Upper lobe of left lung (tissue), 6 donors: ENCODE measurements at regions not wholly inside any gene's neighbourhood (a gene's known extent, or its start where the extent isn't known, plus 50 kb on each side); places are given as distances from the start of the nearest gene placed in this dataset.
"Not testable (repeated sequence)": the region's sequence is repeated elsewhere in the genome, so short reads cannot be mapped to it uniquely, and the experiment has no call there.

Source experiments
- ATAC-seq, 2 donors: fragments of 200-7000 bp; cut with Tn5 transposase; one replicate each; pipeline ENCODE4 v1.9.1; 2022; ENCODE audit warnings: mild to moderate bottlenecking in 2 of 2, moderate library complexity in 2 of 2; ENCODE audit not compliant: low FRiP score in 2 of 2
- DNase-seq, 2 donors: peaks; one replicate each; pipeline ENCODE4 v3.0.0-alpha.2; 2019 to 2020
- H3K27ac ChIP-seq, 4 donors: fragments of 200-600 bp; sonication (generic); one replicate each; pipeline ENCODE4 v1.5.1; 2016 to 2019
- H3K27me3 ChIP-seq, 4 donors: fragments of 200-600 bp; sonication (generic); one replicate each; pipeline ENCODE4 v1.5.1; 2017 to 2019
- H3K36me3 ChIP-seq, 4 donors: fragments of 200-600 bp; sonication (generic); one replicate each; pipeline ENCODE4 v1.5.1; 2016 to 2019
- H3K4me1 ChIP-seq, 4 donors: fragments of 200-600 bp; sonication (generic); one replicate each; pipeline ENCODE4 v1.5.1; 2018 to 2019
- H3K4me3 ChIP-seq, 4 donors: fragments of 200-600 bp; sonication (generic); one replicate each; pipeline ENCODE4 v1.5.1; 2017 to 2019; ENCODE audit warnings: mild to moderate bottlenecking in 2 of 4, moderate library complexity in 1 of 4
- H3K9me3 ChIP-seq, 4 donors: fragments of 200-600 bp; sonication (generic); one replicate each; pipeline ENCODE4 v1.5.1; 2018 to 2019
- EP300 ChIP-seq, 4 donors: sonication (generic); formaldehyde crosslinking; IDR thresholded peaks; one replicate each; pipeline ENCODE4 v1.5.1; 2017; ENCODE audit warnings: antibody characterized with exemption in 4 of 4, control low read depth in 2 of 4
- POLR2A ChIP-seq, 4 donors: fragments of 450-650 bp; IDR thresholded peaks; one replicate each; pipeline ENCODE4 v1.5.1; 2016 to 2017; ENCODE audit warnings: antibody characterized with exemption in 4 of 4, mild to moderate bottlenecking in 2 of 4
- POLR2AphosphoS5 ChIP-seq, 2 donors: sonication (generic); formaldehyde crosslinking; IDR thresholded peaks; one replicate each; pipeline ENCODE4 v1.5.1; 2017; ENCODE audit warnings: antibody characterized with exemption in 2 of 2
- WGBS, 2 donors: methylation state at CpG; one replicate each; pipeline ENCODE4 v1.1.5; 2017 to 2018; 5-methylcytosine and 5-hydroxymethylcytosine counted together
- TF ChIP-seq, protein P1 (sequence below), 6 experiments: fragments of 450-650 bp in 4 of 6; fragments of 200-600 bp in 2 of 6; sonication (generic) in 2 of 6; IDR thresholded peaks; one replicate each; pipeline ENCODE4 v1.5.1; 2016 to 2019; ENCODE audit warnings: antibody characterized with exemption in 6 of 6
- donor health status: DM: no; HTN: no; CAD: no; lungs with moderate emphysema.
- donor health status: DM: no; HTN: yes; CAD: no; lungs with severe emphysema.

DNA sequence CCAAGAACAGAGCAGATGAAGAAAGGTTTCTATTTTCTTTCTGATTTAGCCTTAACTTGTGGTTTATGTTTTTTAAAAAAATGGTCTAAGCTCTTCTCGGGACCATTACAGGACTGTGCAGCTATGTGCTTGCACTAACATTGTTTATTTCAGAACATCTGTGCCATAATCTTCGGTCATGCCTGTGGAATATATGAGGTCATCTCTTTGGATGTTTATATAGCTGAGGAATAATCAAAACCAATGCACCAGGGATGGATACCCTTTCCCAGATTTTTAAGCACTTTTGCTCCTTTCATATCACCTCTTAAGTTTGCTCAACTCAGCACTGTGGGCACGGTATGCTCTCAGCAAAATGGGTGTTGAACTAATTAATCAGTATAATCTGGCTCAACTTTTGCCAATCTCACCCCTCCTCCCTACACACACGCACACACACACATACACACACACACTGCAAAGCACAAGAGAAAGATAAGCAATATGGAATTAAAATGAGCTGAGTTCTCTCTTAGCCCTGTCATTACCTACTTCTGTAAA, 268.5 kb upstream of the TMC3 start:
- ATAC-seq (peak in 1 of 2 donors; percentile 84), DNase-seq (no peak)
- Histone ChIP-seq H3K4me1 (no peaks in the 10 kb centered on the region), H3K27me3 (no peaks in the 10 kb centered on the region), H3K4me3 (no peak overlapping the region), H3K9me3 (no peaks in the 10 kb centered on the region), H3K36me3 (no peaks in the 10 kb centered on the region), H3K27ac (no peak overlapping the region)
- TF ChIP-seq EP300 (IDR thresholded peaks at IDR 0.05) (no peak), POLR2A (IDR thresholded peaks at IDR 0.05) (no peak), POLR2AphosphoS5 (IDR thresholded peaks at IDR 0.05) (no peak)
- TF ChIP-seq, protein P1, sequence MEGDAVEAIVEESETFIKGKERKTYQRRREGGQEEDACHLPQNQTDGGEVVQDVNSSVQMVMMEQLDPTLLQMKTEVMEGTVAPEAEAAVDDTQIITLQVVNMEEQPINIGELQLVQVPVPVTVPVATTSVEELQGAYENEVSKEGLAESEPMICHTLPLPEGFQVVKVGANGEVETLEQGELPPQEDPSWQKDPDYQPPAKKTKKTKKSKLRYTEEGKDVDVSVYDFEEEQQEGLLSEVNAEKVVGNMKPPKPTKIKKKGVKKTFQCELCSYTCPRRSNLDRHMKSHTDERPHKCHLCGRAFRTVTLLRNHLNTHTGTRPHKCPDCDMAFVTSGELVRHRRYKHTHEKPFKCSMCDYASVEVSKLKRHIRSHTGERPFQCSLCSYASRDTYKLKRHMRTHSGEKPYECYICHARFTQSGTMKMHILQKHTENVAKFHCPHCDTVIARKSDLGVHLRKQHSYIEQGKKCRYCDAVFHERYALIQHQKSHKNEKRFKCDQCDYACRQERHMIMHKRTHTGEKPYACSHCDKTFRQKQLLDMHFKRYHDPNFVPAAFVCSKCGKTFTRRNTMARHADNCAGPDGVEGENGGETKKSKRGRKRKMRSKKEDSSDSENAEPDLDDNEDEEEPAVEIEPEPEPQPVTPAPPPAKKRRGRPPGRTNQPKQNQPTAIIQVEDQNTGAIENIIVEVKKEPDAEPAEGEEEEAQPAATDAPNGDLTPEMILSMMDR (IDR thresholded peaks at IDR 0.05) = no peak
- 52 to 62% methylated on average over 4 of the region's 4 CpGs for WGBS, 2 donors

DNA sequence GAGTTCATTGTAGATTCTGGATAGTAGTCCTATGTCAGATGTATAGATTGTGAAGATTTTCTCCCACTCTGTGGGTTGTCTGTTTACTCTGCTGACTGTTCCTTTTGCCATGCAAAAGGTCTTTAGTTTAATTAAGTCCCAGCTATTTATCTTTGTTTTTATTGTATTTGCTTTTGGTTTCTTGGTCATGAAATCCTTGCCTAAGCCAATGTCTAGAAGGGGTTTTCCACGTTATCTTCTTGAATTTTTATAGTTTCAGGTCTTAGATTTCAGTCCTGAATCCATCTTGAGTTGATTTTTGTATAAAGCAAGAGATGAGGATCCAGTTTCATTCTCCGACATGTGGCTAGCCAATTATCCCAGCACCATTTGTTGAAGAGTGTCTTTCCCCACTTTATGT, 262.1 kb upstream of the TMC3 start:
- H3K36me3 ChIP-seq, H3K4me3 ChIP-seq, H3K9me3 ChIP-seq, H3K4me1 ChIP-seq, H3K27me3 ChIP-seq, H3K27ac ChIP-seq, ATAC-seq, DNase-seq: not testable (repeated sequence)
- 82 to 83% methylated on average over 2 of the region's 2 CpGs for WGBS, 2 donors

GRCh38 chr15:81633889-81634288, 259.9 kb upstream of the TMC3 start:
- H3K9me3 ChIP-seq = no peaks in the 10 kb centered on the region
- H3K4me1 ChIP-seq = no peaks in the 10 kb centered on the region
- no peaks in the 10 kb centered on the region for H3K27me3 ChIP-seq
- H3K36me3 ChIP-seq = no peaks in the 10 kb centered on the region
- TF ChIP-seq POLR2AphosphoS5 (IDR thresholded peaks at IDR 0.05) (no peak), POLR2A (IDR thresholded peaks at IDR 0.05) (no peak), EP300 (IDR thresholded peaks at IDR 0.05) (no peak)
- TF ChIP-seq, protein P1 (IDR thresholded peaks at IDR 0.05) = no peak
- WGBS, 2 donors = 81% methylated on average over 6 of the region's 6 CpGs
- ATAC-seq = no peak
- no peak overlapping the region for H3K27ac ChIP-seq
- no peak overlapping the region for H3K4me3 ChIP-seq
- DNase-seq = no peak

- Histone ChIP-seq H3K27me3 (no peaks in the 10 kb centered on the region), H3K4me3 (no peak overlapping the region), H3K27ac (no peak overlapping the region), H3K4me1 (no peaks in the 10 kb centered on the region), H3K9me3 (no peaks in the 10 kb centered on the region), H3K36me3 (no peaks in the 10 kb centered on the region)
- 81 to 89% methylated on average over 2 of the region's 2 CpGs for WGBS, 2 donors
- ATAC-seq = no peak
- no peak for DNase-seq
- TF ChIP-seq, protein P1 (IDR thresholded peaks at IDR 0.05) = no peak
- TF ChIP-seq POLR2A (IDR thresholded peaks at IDR 0.05) = no peak
- no peak for TF ChIP-seq POLR2AphosphoS5 (IDR thresholded peaks at IDR 0.05)
- no peak for TF ChIP-seq EP300 (IDR thresholded peaks at IDR 0.05)
Measured at GRCh38 chr15:81625896-81626295, 251.9 kb upstream of the TMC3 start.

GRCh38 chr15:81619002-81619401, 245.0 kb upstream of the TMC3 start:
- H3K36me3 ChIP-seq = no peaks in the 10 kb centered on the region
- H3K9me3 ChIP-seq = no peaks in the 10 kb centered on the region
- no peaks in the 10 kb centered on the region for H3K4me1 ChIP-seq
- TF ChIP-seq POLR2A (IDR thresholded peaks at IDR 0.05) = no peak
- TF ChIP-seq, protein P1 (IDR thresholded peaks at IDR 0.05) = no peak
- TF ChIP-seq POLR2AphosphoS5 (IDR thresholded peaks at IDR 0.05) = no peak
- no peak for TF ChIP-seq EP300 (IDR thresholded peaks at IDR 0.05)
- WGBS, 2 donors = 75 to 82% methylated on average over 4 of the region's 4 CpGs
- H3K27ac ChIP-seq = no peak overlapping the region
- H3K4me3 ChIP-seq = no peak overlapping the region
- no peak for ATAC-seq
- no peak for DNase-seq
- H3K27me3 ChIP-seq = no peaks in the 10 kb centered on the region
